D721Med (cell line): ENCODE measurements at regions not wholly inside any gene's neighbourhood (a gene's known extent, or its start where the extent isn't known, plus 50 kb on each side); places are given as distances from the start of the nearest gene placed in this dataset.

ENCODE experiments used
- DNase-seq: peaks from one replicate; pipeline ENCODE4 v3.0.0; 2011; ENCODE audit warnings: low spot score; ENCODE audit not compliant: insufficient read length
- FAIRE-seq: peaks from 2 replicates; lab custom pipeline; 2011; peaks lifted over from hg19 to GRCh38; lab: Jason Lieb, UNC
- CTCF ChIP-seq: IDR thresholded peaks from 2 replicates; pipeline ENCODE4 v1.5.1; 2012; ENCODE audit warnings: mild to moderate bottlenecking, control low read depth; ENCODE audit not compliant: insufficient read depth; ENCODE audit errors: missing control alignments

- no peak for TF ChIP-seq CTCF
- FAIRE-seq (no peak), DNase-seq (no peak)
Observed at GRCh38 chr3:106371221-106371970, 502.6 kb upstream of the CBLB start.

GRCh38 chr3:106371971-106372805 is 503.4 kb upstream of the CBLB start:
- TF ChIP-seq CTCF = no peak
- DNase-seq (no peak), FAIRE-seq (no peak)

GRCh38 chr3:106372806-106373190 is 504.0 kb upstream of the CBLB start:
- DNase-seq (no peak), FAIRE-seq (no peak)
- TF ChIP-seq CTCF = no peak

- FAIRE-seq (no peak), DNase-seq (no peak)
- no peak for TF ChIP-seq CTCF
Observed at GRCh38 chr3:106376016-106376570, 507.3 kb upstream of the CBLB start.

GRCh38 chr3:106379251-106379750 is 510.5 kb upstream of the CBLB start:
- DNase-seq (no peak), FAIRE-seq (no peak)
- no peak for TF ChIP-seq CTCF

GRCh38 chr3:106380232-106380631 is 511.4 kb upstream of the CBLB start:
- DNase-seq (no peak), FAIRE-seq (no peak)
- TF ChIP-seq CTCF = no peak
